HG03460 (cell line): ENCODE measurements at regions not wholly inside any gene's neighbourhood (a gene's known extent, or its start where the extent isn't known, plus 50 kb on each side); places are given as distances from the start of the nearest gene placed in this dataset.
"Not testable (repeated sequence)": the region's sequence is repeated elsewhere in the genome, so short reads cannot be mapped to it uniquely, and the experiment has no call there.

Experiments used
- ATAC-seq: cut with Tn5 transposase; IDR thresholded peaks from one replicate; pipeline ENCODE4 v1.9.1; 2021; ENCODE audit not compliant: unreplicated experiment

DNA sequence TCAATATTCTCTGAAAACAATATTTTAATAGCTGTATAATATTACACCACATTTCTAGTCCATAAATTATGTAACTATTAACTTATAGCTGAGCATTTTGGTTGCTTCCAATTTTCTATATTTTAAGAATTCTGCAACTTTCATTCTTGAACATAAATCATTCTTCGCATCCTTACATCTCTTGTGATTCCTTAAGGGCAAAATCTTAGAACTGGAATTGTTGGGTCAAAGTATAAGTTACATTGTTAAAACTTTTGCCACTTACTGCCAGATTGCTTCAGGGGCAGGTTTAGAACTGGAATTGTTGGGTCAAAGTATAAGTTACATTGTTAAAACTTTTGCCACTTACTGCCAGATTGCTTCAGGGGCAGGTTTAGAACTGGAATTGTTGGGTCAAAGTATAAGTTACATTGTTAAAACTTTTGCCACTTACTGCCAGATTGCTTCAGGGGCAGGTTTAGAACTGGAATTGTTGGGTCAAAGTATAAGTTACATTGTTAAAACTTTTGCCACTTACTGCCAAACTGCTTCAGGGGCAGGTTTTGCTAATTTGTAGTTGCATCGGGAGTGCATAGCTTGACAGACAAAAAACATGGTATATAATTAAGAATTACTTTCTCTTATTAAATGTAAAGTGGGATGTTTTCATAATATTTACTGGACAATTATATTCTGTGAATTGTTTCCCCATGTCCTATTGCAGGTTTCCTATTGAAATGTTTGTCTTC, 179.9 kb upstream of the OR13F1 start:
- ATAC-seq = not testable (repeated sequence)

DNA sequence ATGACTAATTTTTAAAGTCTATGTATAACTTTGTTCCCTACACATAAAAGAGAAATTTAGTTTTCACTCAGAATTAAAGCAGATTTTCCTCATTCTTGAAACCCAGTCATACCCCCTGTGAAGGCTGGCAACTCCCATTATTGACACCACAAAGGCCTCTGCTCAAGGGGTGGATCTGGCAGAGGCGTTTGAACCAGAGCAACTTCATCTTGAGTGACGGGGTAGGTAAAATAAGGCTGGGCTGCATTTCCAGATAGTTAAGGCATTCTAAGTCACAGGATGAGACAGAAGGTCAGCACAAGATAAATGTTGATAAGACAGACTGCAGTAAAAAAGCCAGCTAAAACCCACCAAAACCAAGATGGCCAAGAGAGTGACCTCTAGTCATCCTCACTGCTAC, 177.2 kb upstream of the OR13F1 start:
- no peak for ATAC-seq

DNA sequence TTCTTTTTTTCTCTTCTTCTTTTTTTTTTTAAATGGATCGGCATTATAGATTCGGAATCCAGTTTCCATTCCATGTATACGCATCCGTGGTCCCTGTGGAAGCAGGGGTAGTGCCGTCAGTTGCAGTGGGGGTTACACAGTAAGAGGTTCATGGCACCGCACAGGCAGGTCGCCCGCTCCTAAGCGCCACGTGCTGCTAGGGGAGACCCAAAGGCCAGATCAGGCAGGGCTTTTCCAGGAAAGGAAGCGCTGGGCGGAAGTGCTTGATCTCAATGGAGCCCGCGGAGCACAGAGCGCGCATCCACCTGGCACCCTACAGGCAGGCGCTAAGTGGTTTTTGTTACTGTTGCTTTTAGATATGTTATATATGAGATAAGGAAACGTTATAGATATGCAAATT, 174.8 kb upstream of the OR13F1 start:
- ATAC-seq = no peak

- no peak for ATAC-seq
Measured at GRCh38 chr9:104330841-104331240, 173.2 kb upstream of the OR13F1 start.

GRCh38 chr9:104334549-104334948, 169.5 kb upstream of the OR13F1 start:
- ATAC-seq = no peak

- no peak for ATAC-seq
Measured at GRCh38 chr9:104339692-104340091, 164.4 kb upstream of the OR13F1 start.

DNA sequence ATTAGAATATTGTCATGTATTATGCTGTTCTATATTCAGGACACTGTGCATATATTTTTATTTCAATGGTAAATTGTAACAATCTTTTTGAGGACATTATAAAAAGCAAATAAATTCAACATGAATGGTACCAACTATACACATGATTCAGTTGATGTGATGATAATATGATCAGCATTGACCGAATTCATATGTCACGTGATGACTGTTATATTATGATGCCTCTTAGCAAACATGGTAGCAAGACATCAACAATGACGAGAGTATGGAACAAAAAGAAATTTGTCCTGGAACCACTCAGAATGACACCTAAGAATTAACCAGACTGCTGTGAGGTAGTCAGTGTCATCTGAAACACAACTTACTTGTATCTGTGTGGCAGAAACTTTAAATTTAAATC, 161.5 kb upstream of the OR13F1 start:
- ATAC-seq = no peak

- ATAC-seq = no peak
Measured at GRCh38 chr9:104345061-104345460, 159.0 kb upstream of the OR13F1 start.

DNA sequence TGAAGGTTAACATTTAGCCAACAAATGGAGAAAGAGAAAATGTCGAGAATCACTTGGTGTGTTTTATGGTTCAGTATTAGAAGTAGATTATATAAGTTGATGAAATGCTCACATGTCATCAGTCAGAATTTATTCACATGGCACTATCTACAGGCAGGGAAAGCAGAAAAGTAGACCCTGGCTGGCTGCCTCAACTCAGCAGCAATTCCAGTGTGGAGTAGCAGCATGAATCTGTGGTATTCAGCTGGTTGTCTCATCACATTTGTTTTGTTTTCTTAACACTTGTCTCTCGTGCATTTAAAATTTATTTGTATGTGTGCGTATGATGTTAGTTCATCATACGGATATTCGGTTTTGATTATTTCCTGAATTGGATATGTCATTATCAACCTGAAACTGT, 153.5 kb upstream of the OR13F1 start:
- ATAC-seq = no peak

DNA sequence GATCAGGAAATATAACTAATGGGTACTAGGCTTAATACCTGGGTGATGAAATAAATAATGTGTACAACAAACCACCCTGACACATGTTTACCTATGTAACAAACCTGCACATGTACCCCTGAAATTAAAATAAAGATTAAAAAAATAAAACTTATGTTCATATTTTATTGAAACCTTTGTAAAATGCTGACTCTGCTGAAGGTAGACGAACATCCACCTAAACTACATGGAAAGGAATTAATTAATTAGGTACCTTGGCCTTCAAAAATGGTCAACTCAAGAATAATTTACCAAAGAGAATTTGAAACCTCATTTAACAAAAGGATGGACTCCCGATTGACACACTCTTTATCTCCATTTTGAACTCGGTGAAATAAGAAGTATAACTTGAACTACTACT, 152.3 kb upstream of the OR13F1 start:
- ATAC-seq = no peak

DNA sequence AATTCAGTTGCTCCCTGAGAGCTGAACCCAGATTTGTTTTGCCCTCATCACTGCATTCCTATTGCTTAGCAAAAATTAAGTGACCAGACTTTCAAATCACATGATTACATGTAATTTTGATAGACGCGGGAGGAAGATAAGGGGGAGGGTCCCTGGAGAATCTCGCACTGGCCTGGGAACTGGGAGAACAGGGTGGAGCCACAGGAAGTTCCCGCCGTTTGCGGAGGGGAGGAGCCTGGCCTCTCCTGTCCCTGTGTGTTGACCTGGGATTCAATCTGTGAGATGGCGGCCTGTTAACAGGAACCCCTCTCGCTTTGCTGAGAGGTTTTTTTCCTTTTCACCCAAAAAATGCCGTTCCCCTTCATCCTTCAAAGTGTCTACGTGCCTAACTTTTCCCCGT, 142.9 kb upstream of the OR13F1 start:
- ATAC-seq = no peak

GRCh38 chr9:104362912-104363472, 141.1 kb upstream of the OR13F1 start:
- ATAC-seq = no peak

DNA sequence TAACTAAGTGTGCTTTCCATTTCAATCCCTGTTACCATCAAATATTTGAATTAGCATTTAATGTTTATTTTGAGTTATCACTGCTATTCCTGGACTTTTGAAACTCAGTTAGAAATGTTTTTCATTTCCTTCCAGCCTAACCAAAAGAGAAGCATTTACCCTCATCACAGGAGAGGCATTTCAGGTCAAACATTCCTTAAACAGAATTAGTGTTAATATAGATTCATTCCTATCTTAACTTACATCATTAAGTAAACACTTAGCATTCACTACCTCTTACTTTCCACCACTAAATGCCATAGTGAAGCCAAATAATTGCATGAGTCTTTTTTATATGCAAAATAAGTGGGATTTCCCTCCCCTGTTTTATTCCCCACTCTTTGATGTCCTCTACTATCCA, 136.6 kb upstream of the OR13F1 start:
- ATAC-seq = no peak

DNA sequence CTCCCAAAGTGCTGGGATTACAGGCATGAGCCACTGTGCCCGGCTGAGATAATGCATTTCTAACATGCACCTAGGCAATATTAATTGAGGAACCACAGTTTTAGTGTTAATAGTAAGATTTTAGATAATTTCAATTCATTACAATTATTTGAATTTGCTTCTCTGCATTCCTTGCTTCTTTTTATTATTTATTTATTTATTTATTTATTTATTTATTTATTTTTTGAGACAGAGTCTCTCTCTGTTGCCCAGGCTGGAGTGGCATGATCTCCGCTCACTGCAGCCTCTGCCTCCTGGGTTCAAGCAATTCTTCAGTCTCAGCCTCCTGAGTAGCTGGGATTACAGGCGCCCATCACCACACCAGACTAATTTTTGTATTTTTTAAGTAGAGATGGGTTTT, 135.7 kb upstream of the OR13F1 start:
- not testable (repeated sequence) for ATAC-seq

- no peak for ATAC-seq
Measured at GRCh38 chr9:104374711-104375110, 129.4 kb upstream of the OR13F1 start.

DNA sequence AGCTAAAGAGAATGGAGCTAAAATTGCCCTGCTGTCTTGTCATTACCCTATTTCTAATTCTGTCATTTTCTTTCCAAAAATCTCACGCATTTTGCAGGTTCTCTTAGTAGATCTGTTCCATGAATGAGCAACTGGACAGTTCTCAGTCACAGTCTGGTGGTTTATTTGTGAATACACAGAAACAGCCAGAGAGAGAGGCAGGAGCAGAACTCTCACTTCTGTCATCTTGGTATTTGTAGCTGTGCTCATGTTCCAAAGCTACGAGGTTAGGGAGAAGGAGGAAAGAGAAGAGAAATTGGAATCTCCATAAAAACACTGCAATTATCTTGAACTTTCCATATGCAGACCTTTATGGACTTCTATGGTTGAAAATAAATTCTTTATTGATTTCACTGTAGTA, 118.0 kb upstream of the OR13F1 start:
- no peak for ATAC-seq

GRCh38 chr9:104386425-104387069, 117.5 kb upstream of the OR13F1 start:
- ATAC-seq = peak; percentile 73

DNA sequence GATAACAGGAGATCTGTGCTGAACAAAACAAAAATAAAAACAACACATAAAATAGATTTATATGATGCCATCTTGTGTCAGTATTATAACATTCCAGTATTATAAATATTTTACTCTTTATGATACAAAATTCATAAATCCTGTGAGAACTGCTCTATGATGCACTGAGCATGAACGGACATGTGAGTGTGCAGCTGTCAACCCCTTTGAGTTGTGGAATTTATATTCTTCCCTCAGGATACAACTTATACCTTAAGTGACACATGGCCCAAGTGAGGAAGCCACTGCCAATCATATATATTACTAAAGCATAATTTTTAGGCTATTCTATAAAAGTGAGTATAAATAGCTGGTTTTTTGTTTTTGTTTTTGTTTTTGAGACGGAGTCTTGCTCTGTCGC, 116.0 kb upstream of the OR13F1 start:
- no peak for ATAC-seq

DNA sequence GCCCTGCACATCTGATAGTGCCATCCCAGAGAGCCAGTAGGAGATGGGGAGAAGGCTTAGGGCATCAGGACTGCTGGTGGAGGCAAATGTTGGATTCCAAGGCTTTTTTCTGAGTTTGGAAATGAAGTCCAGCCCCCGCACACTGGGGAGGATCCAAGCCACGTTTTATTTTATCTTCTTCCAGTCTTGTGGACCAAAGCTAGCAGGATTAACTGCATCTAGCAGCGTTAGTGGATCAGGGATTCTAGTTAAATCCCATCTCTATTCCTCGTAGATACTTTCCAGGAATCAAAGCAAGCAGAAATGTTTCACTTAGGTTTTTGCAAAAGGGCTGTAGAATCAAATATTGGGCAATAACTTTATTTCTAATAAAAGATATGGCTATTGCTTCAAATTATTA, 114.7 kb upstream of the OR13F1 start:
- no peak for ATAC-seq

DNA sequence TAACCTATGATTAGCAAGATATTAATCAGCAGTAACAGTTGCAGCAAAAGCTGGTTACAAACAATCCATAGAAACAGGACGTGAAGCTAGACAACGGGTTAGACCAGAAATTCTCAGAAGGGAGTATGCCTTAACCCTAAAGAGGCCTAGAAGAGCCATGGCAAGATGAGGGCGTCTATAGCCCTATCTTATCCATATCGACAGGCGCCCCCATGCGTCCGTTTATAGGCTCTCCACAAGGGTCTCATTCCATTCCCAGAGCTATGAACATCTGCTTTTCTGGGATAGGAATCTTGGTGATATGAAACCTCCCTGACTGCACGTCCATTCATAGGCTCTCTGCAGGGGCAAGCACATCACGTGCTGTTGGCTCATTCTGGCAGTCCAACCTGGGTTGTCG, 109.2 kb upstream of the OR13F1 start:
- ATAC-seq = not testable (repeated sequence)

DNA sequence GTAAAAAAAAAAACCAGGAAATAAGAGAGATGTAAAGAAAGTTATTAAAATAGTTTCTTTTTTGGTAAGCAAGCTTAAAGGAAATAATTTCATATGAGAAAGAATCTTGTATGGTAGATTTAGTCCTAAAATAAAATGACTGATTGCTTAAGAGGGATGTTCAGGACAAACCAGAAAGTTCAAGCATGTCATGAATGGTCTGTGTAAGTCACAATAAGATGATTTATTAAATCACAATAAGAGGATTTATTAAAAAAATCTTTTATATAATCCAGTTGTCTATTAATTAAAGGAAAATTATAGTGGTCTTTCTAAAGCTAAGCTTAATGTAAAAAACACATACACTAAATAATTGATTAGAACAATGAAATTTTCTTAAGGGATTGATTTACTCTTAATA, 91.8 kb upstream of the OR13F1 start:
- ATAC-seq = no peak

DNA sequence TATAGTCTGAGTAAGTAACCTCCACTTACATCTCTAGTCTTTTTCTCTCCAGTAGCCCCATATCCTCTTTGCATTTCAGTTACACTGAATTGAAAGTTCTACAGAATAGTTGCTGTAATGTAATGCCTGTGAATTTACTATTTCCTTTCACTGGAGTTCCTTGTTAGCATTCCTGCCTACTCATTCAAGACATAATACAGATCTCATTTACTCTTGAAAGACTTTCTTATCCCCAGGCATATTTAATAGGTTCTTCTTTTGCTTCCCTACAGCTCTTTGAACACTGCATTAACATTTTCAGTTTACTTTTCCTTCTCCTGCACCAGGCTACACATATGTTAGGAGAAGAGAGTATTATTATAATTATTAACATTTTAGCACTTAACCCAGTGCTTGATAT, 87.6 kb upstream of the OR13F1 start:
- ATAC-seq = no peak

- ATAC-seq = no peak
Measured at GRCh38 chr9:104417296-104417695, 86.8 kb upstream of the OR13F1 start.
